Activated CD4-positive, alpha-beta T cell treated with anti-CD3 and anti-CD28 coated beads, Interleukin-2, amount 50 U/mL, for 48 hours (primary cell): ENCODE measurements at regions not wholly inside any gene's neighbourhood (a gene's known extent, or its start where the extent isn't known, plus 50 kb on each side); places are given as distances from the start of the nearest gene placed in this dataset.

Experiments used
- DNase-seq, 2 experiments: peaks; one replicate each; pipeline ENCODE4 v3.0.0-alpha.2; 2020

DNA sequence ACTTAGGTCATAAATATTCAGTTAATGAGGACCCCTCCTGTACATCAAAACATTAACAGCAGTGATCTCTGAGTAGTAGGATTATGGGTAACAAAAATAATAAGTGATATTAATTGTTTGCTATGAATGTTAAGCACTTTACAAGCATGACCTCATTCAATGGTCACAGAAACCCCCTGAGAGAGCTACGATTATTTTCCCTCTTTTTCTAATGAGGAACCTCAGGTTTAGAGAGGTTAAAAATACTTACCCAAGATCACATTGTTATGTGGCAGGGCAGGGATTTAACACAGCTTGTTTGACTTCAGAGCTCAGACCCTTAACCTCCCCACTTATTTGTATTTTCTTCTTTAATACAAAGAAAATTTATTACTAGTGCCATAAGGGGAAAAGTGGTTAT lies 228.2 kb downstream of the TBL1XR1 start:
- no peak for DNase-seq

DNA sequence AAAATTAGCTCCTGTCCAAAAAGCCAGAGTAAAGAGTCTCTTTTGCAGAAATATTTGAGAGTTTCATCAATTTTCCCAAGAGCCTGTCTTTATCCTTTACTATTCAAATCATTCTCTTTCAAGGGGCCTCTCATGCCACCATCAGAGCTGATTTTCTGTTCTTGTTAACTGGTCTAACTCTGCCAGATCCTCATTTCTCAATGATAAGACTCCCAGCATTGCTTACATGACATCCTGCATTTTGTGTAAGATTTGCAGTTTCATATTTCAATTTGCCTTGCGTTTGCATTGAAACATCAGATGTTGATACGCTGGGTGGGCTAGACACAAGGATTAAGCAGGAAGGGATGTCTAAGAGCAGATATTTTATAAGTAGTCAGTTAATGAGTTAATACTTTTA lies 228.7 kb downstream of the TBL1XR1 start:
- DNase-seq = no peak

DNA sequence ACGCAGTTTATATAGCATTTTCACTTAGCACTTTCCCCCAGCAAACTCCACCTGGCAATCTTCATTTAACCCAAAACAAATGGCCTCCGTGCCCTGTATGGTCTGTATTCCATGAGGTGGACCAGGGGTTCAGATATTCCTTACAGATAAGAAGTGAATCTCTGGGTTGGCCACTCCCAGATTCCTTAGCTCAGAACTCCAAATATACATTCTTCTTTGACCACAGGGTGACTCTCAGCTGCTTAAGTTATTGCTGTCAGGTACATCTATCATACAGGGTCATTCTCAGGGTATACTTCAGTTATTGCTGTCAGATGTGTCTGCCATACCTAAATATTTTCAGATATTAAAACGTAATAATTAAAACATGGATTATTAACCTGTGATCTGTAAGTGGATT lies 229.8 kb downstream of the TBL1XR1 start:
- DNase-seq = no peak

DNA sequence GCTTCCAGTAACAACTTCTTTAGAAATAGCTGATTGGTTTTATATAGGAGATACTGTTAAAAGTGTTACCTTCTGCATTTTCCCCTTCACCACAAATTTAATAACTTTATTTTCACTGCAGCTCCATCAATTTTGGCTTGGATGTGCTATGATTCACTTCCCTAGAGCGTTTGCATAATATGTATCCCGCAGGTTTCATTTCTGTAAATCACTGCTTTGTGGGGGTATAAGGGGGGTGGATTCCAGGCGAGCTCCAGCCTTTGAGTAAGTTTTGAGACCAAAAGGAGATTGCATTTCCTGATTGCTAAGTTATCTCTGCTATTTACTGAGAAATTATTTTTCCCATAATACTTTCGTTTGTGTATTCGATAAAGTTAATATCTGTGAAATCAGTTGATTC lies 232.6 kb downstream of the TBL1XR1 start:
- DNase-seq = no peak

DNA sequence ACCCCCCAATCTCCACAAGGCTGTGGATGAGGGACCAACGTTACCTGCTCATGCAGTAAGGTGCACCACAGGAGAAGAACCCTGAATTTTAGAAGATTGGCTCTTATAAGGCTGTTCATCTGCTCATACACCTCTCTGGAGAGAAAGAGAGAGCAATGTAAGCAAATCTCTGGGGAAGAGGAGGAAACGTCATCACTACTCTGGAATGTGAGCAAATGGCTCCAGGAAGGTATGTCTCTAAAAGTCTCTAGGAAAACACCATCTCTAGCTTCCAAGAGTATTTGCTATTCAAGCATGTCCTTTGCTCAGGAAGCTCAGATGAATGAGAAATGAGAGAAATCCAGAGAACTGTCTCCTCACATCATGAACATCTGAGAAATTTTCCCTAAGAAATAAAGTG lies 235.4 kb downstream of the TBL1XR1 start:
- DNase-seq = no peak

DNA sequence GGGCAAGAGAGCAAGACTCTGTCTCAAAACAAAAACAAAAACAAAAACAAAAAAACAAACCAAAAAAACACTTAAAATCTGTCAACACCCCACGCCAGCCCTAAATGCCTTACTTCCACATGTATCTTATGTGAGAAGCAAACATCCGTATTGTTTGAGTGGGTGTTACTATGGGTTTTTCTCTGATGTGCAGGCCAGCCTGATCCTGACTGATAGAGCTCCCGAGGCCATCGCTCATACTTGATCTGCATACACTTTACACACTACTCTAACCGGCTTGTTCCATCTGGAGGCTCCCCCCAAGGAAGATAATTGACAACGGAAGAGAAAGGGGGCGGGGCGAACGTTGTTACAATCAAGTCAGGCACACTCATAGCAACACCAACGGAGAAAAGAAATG lies 237.4 kb downstream of the TBL1XR1 start:
- no peak for DNase-seq

DNA sequence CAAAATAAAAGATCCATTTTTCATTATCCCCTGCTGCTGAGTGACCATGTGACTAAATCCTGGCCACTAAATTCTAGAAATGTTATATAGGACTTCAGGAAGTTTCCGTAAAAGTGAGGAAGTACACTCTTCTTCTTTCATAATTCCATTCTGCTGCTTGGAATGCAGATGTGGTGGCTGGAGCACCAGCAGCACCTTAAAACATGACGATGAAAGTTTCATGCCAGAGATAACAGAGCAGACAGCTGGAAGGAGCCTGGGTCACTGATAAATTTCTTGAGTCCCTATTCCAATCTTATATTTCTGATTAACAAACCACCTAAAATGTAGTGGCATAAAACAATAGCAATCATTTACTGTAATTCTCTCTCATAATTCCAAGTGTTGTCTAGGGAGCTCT lies 238.7 kb downstream of the TBL1XR1 start:
- no peak for DNase-seq

DNA sequence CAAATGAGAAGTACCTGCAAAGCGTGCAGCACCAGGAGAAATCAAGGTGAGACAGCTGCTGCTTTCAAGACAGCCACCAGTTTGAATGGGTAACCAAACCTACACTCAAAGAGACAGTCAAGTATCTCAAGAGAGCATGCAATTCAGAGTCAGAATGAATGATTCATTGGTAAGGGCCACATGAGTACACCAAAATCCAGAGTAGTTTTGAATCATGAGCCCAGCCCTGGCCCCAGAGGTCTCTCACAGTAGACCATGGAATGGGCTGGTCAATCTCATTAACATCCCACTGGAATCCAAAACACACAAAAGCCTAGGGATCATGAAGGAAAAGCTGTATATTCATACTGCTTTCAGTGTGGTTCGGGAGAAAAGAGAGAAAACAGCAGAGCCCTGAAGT lies 242.8 kb downstream of the TBL1XR1 start:
- DNase-seq = no peak

DNA sequence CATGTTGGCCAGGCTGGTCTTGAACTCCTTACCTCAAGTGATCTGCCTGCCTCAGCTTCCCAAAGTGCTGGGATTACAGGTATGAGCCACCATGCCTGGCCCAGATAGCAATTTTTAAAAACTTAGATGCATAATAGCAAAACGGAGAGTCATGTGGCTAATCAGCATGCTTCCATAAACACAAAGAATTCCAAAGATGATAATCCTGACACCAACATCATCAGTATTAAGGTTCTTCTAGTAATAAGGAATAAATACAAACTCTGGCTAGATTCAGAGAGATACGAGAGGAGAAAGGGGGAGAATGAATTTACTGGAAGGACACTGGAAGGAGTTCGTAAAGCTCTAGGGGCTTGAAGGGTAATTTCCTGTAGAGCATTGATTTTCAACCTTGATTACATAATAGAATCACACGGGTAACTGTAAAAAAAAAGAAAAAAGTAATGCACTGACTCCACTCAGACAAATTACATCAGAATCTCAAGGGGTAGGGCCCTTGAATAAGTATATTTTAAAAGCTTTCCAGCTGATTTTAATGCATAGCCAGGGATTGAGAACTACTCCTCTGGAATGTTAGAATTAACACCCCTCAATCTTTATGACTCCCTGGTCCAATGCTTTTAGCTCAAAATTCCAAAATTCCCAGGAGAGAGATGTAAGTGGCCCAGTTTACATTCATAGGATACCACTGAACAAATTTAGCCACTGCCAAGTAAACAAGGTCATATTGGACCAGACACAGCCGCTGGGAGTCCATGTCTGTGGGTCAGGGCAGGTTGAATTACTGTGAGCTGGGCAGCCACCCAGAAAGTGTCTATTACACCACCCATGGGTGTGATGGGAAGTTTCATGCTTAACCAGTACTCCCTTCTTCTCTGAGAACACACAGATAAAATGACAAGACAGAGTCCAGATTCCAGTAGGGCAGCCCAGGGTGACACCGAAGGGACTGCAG lies 243.9 kb downstream of the TBL1XR1 start:
- no peak for DNase-seq

DNA sequence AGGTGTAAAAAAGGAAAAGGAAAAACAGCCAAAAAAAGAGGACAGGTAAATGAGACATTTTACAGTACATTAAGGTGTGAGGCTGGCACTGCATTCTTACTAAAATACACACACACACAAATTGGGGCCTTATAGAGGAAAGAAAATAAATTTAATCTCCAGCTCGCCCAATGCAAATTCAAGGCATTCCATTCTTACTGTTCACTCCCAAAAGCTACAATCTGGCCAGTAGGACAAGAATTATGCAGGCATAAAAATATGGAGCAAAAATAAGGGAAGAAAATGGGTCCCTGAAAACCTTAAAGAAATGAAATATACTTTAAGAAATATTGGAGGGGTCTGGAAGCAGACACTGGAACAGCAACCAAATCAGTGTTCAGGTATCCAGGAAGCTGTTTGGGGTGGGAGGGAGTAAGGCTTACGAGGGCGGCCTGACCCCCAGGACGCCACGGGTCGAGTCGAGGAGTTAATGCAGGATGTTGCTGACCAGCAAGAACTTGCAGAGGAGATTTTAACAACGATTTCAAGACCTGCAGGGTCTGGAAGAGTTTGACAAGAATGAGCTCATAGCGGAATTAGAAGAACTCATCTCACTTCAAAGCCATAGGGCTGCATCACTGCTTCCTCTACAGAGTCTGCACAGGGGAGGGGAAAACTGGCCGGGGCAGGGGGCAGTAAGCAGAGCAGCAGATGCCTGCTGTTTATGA lies 245.5 kb downstream of the TBL1XR1 start:
- DNase-seq = no peak

DNA sequence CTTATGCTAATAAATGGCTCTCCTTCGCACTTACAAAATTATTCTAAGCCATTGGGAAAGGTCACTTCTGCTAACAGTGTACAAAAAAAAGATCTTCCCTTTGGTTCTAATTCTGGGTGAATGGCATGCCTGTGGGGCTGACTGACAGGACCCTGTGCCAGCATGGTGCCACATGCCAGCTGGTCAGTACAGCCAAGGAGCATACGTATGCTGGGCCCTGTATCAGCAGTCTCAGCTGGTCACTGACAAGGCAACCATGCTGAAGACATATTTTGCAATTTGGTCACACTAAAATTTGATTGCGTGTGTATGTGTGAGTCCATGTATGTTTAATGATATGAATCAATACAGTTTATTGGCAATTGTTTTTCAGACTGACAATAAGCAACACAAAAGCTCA lies 246.1 kb downstream of the TBL1XR1 start:
- DNase-seq = no peak

DNA sequence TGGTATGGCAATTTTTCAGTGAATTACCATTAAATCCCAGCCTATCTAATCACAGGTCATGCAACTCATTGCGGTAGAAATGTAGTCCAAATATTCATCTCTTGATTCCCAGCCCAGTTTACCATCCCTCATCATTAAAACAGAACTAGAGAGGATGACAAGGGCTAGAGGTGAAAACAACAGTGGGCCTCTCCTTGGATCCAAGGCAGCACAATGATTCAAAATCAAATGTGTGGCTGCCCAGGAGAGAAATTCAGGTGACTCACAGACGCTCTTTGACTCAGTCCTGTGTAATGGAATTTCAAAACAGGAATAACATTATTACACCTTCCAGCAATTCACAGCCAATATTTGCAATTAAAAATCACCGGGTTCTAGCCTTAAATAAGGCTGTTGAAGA lies 246.5 kb downstream of the TBL1XR1 start:
- DNase-seq = no peak

DNA sequence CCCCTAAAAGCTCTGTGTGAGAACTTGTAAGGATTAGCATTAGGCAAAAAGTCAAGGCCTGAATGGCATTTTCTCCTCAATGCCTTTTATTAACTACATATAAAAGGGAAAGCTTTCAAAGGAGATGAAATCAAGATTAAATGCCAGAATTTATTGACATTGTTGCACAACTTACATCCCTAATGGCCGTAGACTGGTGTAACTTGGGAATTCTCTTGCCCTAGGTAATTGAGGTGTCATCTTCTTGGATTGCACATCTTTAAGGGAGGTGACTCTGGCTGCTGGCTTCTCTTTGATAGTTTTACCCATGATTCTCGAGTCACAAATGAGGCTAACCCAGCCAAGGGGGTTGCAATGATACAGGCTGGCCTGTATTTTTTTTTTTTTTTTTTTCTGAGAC lies 249.1 kb downstream of the TBL1XR1 start:
- DNase-seq = no peak

DNA sequence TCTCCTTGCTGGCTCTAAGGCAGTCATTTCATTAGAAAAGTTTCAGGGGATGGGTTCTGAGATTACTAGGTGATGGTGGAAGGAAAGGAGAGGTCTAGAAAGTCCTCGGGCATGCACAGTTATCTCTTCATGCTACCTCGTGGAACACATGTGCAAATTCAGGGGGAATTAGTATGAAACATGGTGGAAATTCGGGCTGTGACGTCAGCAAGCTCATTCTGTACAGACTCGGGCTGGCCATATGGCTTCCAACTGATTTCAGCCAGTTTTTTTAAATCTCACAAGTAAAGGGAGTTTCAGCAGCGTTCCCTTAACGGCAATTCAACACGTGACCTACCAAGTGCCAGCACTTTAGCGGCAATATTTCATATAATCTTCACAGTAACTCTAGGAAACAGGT lies 251.1 kb downstream of the TBL1XR1 start:
- DNase-seq = no peak

DNA sequence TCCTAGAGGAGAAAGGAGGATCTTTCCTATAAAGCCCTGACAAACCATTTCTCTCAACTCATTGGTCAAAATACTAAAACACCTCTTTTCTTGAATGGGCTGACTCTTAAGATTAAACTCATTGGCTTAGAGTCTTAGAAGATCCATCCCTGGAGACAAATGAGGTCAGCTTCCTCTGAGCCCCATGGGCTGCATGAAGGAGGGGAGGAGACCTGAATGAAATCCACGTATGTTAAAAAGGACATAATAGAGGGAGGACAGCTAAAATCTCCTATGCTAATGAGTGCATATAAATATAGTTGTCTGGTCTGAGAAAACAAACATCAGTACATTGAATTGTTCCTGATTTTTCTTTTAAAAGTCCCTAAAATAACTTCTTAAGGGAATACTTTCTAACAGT lies 255.0 kb downstream of the TBL1XR1 start:
- no peak for DNase-seq

DNA sequence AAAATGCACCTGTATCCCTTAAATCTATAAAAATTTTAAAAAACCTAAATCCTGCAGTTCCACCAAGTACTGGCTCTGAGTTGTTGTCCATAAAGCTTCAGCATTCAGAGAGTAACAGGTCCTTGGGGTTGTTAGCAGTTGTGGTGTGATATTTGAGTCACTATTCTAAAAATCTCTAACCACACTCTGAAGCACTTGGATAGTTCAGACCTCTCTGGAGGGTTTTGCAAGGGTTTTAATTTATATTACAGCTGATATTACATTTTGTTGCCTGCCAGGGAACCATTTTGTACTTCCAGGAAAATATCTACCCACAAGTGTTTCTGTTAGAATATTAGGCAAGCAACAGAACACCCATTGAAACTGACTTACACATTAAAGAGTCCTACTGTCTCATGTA lies 255.6 kb downstream of the TBL1XR1 start:
- no peak for DNase-seq

DNA sequence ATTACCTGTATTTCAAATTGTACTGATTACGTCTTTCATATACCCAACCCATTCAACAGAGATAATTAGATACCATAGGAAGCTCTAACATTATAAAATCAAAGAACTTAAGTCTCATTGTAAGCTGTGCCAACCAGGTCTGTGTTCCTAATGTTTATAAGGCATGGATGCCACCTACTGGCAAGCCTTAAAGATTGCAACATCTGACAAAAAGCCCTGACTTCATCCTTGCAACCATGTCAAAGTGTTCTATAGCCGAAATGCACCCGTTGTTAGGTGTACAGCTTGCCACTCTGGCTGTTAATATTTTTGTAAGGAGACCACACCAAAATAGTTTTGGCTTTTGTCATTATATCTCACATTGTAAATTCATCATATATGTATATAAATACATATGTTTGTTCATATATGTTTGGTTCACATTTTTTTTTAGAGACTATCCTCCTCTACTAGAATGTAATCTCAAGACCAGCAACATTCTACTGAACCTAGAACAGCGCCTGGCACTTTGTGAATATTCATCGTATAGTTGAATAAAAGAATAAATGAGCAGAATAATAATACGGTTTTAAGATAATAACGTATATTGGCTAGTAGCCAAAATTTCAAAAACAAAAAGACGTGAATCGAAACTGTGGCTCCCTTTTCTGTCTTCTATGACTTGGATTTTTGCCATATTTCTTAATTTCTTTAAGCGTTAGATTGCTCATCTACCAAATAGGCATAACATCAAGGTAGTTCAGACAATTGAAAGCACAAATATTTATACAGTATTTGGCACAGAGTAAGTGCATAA lies 258.1 kb downstream of the TBL1XR1 start:
- DNase-seq = peak; percentile 3 to 9

DNA sequence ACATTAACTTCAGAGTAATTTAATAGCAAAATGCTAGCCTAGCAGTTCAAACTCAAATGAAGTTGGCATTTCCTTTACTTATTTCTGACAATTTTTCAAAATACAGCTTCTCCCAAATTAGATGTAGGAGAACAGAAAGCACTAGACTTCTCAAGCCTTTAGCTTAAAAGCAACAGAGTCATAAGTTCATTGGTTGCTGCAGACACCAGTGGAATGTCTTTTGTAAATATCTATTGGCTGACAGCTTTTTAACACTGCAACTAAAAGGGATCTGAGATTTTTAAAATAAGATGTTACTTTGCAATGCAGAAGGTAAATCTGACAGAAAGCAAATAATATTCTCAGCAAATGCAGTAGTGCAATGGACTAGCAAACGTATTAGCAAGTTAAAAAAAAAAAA lies 259.3 kb downstream of the TBL1XR1 start:
- DNase-seq = no peak

DNA sequence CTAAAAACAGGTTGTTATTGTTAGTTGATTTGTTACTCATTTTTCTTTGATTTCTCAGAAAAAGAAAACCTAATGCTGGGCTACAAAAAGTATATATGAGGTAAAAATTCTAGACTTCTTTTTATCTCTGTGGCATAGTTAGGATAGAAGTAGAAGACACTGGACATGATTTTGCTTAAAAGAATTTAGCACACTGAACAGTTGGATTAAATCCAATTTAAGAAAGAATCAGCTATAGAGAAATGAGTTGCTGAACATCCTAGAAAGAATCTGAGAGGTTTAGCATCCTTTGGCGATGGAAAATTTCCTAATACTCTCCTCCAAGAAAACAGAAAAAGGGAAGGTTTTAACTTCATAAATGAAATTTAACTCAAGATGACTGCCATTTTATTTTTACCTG lies 259.7 kb downstream of the TBL1XR1 start:
- DNase-seq = no peak

DNA sequence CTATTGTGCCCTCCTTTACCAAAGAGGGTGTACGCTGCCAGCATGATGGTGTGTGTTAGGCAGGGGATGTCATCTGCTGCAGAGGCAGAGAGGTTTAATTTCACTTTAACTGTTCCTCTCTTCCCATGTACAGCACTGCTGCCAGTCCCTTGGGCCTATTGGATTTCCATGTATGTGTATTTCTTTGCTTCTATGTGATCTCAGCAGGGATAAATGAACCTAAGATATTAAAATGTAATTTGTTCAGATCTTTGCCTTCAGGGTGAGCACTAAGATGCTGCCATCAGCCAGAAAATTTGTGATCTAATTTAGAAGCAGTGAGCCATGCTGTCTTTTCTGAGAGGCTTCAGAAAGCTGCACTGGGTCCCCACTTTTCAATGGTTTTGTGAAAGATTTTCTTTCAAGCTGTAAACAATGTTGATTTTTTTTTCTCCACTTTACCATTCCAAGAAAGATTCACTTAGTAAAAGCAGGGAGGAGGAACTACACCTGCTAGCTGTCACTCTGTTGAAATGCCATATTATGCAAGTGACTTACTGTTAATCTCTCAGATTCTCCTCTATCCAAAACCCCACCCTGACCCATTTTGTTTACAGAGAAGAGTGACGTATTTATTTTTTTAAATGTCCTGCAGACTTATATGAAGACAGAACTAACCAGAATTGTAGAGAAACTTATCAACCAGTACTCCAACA lies 261.9 kb downstream of the TBL1XR1 start:
- no peak for DNase-seq

DNA sequence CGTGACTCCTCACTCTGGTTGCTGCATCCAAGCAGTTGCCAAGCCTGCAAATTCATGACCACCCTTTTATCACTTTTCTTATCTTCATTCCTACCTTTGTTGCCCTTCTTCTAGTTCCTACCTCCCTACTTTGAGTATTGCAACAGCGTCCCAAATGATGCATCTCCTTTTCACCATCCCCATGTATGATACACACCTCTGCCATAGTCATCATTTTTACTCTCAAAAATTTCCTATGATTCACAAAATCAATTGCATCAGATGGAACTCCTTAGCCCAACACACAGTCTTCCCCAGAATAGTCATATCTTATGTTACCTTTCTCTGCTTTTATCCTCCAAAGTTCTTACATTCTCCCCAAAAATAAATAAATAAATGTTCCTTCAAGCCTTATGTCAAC lies 262.6 kb downstream of the TBL1XR1 start:
- no peak for DNase-seq

DNA sequence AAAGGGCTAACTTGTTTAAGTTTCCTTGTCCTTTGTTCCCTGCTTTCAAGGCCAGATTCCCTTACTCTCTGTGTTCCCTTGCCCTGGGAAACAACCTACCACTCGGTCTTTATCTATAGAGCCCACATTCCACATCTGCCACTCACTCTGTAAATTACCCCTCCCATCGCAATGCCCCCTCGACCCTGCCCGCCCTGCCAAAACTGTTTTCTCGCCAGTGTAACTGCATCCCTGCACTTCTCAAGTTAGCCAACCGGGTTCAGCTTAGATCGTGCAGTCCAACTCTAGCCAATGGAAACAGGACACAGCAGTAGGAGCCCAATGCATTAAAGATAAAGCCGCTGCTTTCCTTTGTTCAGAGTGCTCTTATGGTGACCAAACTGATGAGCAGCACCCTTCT lies 263.6 kb downstream of the TBL1XR1 start:
- DNase-seq = no peak

DNA sequence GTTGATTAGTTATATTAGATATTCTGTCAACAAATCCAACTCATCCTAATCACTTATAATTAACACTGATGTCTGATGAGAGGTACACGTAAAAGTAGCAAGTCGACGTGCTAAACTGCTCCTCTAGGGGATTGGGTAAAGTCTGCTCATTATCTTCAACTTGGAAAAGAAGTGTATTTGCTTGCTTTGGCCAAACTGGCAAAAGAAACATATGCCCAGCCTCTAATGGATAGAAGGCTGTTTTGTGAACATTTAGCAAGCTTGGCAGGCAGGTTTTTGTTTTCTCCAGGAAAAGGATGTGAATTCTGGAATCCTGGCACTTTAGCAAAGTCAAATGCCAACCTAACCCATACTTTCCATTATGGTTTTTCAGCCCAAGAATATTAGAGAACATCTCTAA lies 264.8 kb downstream of the TBL1XR1 start:
- no peak for DNase-seq
